H1 (cell line): ENCODE measurements at regions not wholly inside any gene's neighbourhood (a gene's known extent, or its start where the extent isn't known, plus 50 kb on each side); places are given as distances from the start of the nearest gene placed in this dataset.

Source experiments
- CTCF ChIP-seq, 3 experiments: IDR thresholded peaks; 1 replicate in 2 of 3; 2 replicates in 1 of 3; pipeline versions ENCODE4 v1.5.1 to v1.6.1; 2011; ENCODE audit warnings: low read length in 3 of 3, mild to moderate bottlenecking in 3 of 3, inconsistent platforms in 2 of 3, low read depth in 1 of 3, moderate library complexity in 1 of 3; ENCODE audit not compliant: insufficient read depth in 1 of 3; ENCODE audit errors: control extremely low read depth in 1 of 3
- EZH2 ChIP-seq: fragments of 200-600 bp; sonication (generic); IDR thresholded peaks from 2 replicates; pipeline ENCODE4 v1.7.1; 2012; ENCODE audit warnings: low read depth, mild to moderate bottlenecking, moderate library complexity, low read length, inconsistent platforms; ENCODE audit not compliant: severe bottlenecking
- FOSL1 ChIP-seq: IDR thresholded peaks from 2 replicates; pipeline ENCODE4 v1.6.1; 2011; ENCODE audit warnings: mild to moderate bottlenecking, low read depth, low read length, moderate library complexity; ENCODE audit not compliant: insufficient read depth
- YY1 ChIP-seq: IDR thresholded peaks from 2 replicates; pipeline ENCODE4 v1.6.1; 2011; ENCODE audit warnings: low read depth, mild to moderate bottlenecking, low read length

- TF ChIP-seq CTCF (IDR thresholded peaks at IDR 0.05; ENCODE audit: control extremely low read depth in 1 of 3, insufficient read depth in 1 of 3, low read depth in 1 of 3, low read length in 3 of 3) (no peak), EZH2 (no peak), YY1 (no peak), FOSL1 (no peak)
These were observed 162.0 kb downstream of the SPP2 start (continued) for GRCh38 chr2:234212534-234212933.
